ENCODE measurements at regions not wholly inside any gene's neighbourhood (a gene's known extent, or its start where the extent isn't known, plus 50 kb on each side); places are given as distances from the start of the nearest gene placed in this dataset.

DNA sequence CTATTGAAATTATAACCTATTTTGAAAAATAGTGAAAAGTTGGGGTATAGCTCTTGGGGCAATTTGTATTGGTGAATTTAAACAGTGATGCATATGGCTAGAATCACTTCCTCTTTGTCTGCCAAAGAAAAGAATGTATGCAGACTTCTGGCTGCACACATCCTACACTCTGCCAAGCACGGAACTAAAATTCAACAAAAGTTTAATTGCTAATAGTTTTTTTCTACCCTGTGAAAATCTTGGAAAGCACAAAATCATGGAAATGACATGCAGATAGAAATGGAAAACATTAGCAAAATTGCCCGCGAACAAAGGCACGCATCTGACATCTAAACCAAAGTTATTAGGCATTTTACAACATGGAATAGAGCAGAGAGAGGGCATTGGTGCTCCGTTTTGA is 106.4 kb upstream of the PDE10A start:
- TF ChIP-seq, protein P1, sequence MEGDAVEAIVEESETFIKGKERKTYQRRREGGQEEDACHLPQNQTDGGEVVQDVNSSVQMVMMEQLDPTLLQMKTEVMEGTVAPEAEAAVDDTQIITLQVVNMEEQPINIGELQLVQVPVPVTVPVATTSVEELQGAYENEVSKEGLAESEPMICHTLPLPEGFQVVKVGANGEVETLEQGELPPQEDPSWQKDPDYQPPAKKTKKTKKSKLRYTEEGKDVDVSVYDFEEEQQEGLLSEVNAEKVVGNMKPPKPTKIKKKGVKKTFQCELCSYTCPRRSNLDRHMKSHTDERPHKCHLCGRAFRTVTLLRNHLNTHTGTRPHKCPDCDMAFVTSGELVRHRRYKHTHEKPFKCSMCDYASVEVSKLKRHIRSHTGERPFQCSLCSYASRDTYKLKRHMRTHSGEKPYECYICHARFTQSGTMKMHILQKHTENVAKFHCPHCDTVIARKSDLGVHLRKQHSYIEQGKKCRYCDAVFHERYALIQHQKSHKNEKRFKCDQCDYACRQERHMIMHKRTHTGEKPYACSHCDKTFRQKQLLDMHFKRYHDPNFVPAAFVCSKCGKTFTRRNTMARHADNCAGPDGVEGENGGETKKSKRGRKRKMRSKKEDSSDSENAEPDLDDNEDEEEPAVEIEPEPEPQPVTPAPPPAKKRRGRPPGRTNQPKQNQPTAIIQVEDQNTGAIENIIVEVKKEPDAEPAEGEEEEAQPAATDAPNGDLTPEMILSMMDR (IDR thresholded peaks at IDR 0.05; ENCODE audit: borderline replicate concordance, extremely low read depth, low read length, poor library complexity, severe bottlenecking): no peak
- TF ChIP-seq EZH2 (IDR thresholded peaks at IDR 0.05; ENCODE audit: borderline replicate concordance, low read depth, low read length, severe bottlenecking): no peak
- no peaks in the 10 kb centered on the region for H3K9me3 ChIP-seq (ENCODE audit: insufficient read depth, low read length, severe bottlenecking)
- H2AFZ ChIP-seq (ENCODE audit: low read depth, low read length): no peak overlapping the region
- no peaks in the 10 kb centered on the region for H3K79me2 ChIP-seq (ENCODE audit: insufficient read depth, low read length)
- no peak overlapping the region for H3K27ac ChIP-seq (ENCODE audit: low read length)
- no peak overlapping the region for H3K4me2 ChIP-seq (ENCODE audit: insufficient read depth, low read length)
- no peak overlapping the region for H3K9ac ChIP-seq (ENCODE audit: low read depth, low read length)
- no peaks in the 10 kb centered on the region for H3K4me1 ChIP-seq (ENCODE audit: insufficient read depth, low read length)
- H3K36me3 ChIP-seq (ENCODE audit: insufficient read depth, low read length): no peaks in the 10 kb centered on the region
- DNase-seq (no peak), ATAC-seq (ENCODE audit: insufficient read depth, low read depth) (no peak)
- peaks cover 2% of the 10 kb centered on the region for H3K27me3 ChIP-seq (ENCODE audit: insufficient read depth, low read length, poor library complexity)
- H4K20me1 ChIP-seq (ENCODE audit: insufficient read depth, low read length): no peaks in the 10 kb centered on the region
- no peak overlapping the region for H3K4me3 ChIP-seq (ENCODE audit: low read depth in 1 of 2, low read length in 2 of 2)

- Histone ChIP-seq H2AFZ (ENCODE audit: low read depth, low read length) (no peak overlapping the region), H3K27me3 (ENCODE audit: insufficient read depth, low read length, poor library complexity) (peaks cover 2% of the 10 kb centered on the region), H3K9ac (ENCODE audit: low read depth, low read length) (no peak overlapping the region), H3K36me3 (ENCODE audit: insufficient read depth, low read length) (no peaks in the 10 kb centered on the region), H3K9me3 (ENCODE audit: insufficient read depth, low read length, severe bottlenecking) (no peaks in the 10 kb centered on the region), H3K79me2 (ENCODE audit: insufficient read depth, low read length) (no peaks in the 10 kb centered on the region), H4K20me1 (ENCODE audit: insufficient read depth, low read length) (no peaks in the 10 kb centered on the region), H3K4me1 (ENCODE audit: insufficient read depth, low read length) (no peaks in the 10 kb centered on the region), H3K4me3 (ENCODE audit: low read depth in 1 of 2, low read length in 2 of 2) (no peak overlapping the region), H3K4me2 (ENCODE audit: insufficient read depth, low read length) (no peak overlapping the region), H3K27ac (ENCODE audit: low read length) (no peak overlapping the region)
- no peak for DNase-seq
- TF ChIP-seq EZH2 (IDR thresholded peaks at IDR 0.05; ENCODE audit: borderline replicate concordance, low read depth, low read length, severe bottlenecking): no peak
- ATAC-seq (ENCODE audit: insufficient read depth, low read depth): no peak
Measured at GRCh38 chr6:165768961-165769360, 105.9 kb upstream of the PDE10A start.

GRCh38 chr6:165767228-165767627 is 104.2 kb upstream of the PDE10A start:
- no peak overlapping the region for H3K9ac ChIP-seq (ENCODE audit: low read depth, low read length)
- no peaks in the 10 kb centered on the region for H3K4me1 ChIP-seq (ENCODE audit: insufficient read depth, low read length)
- H3K4me3 ChIP-seq (ENCODE audit: low read depth in 1 of 2, low read length in 2 of 2): no peak overlapping the region
- ATAC-seq (ENCODE audit: insufficient read depth, low read depth) (no peak), DNase-seq (no peak)
- H3K27ac ChIP-seq (ENCODE audit: low read length): no peak overlapping the region
- peaks cover 5% of the 10 kb centered on the region for H3K27me3 ChIP-seq (ENCODE audit: insufficient read depth, low read length, poor library complexity)
- H3K79me2 ChIP-seq (ENCODE audit: insufficient read depth, low read length): no peaks in the 10 kb centered on the region
- no peaks in the 10 kb centered on the region for H4K20me1 ChIP-seq (ENCODE audit: insufficient read depth, low read length)
- H3K36me3 ChIP-seq (ENCODE audit: insufficient read depth, low read length): no peaks in the 10 kb centered on the region
- no peaks in the 10 kb centered on the region for H3K9me3 ChIP-seq (ENCODE audit: insufficient read depth, low read length, severe bottlenecking)
- H2AFZ ChIP-seq (ENCODE audit: low read depth, low read length): no peak overlapping the region
- H3K4me2 ChIP-seq (ENCODE audit: insufficient read depth, low read length): no peak overlapping the region
- TF ChIP-seq EZH2 (IDR thresholded peaks at IDR 0.05; ENCODE audit: borderline replicate concordance, low read depth, low read length, severe bottlenecking): no peak
- TF ChIP-seq, protein P1 (IDR thresholded peaks at IDR 0.05; ENCODE audit: borderline replicate concordance, extremely low read depth, low read length, poor library complexity, severe bottlenecking): no peak

- H3K79me2 ChIP-seq (ENCODE audit: insufficient read depth, low read length): no peaks in the 10 kb centered on the region
- H3K4me3 ChIP-seq (ENCODE audit: low read depth in 1 of 2, low read length in 2 of 2): no peak overlapping the region
- no peak overlapping the region for H2AFZ ChIP-seq (ENCODE audit: low read depth, low read length)
- no peak overlapping the region for H3K4me2 ChIP-seq (ENCODE audit: insufficient read depth, low read length)
- no peaks in the 10 kb centered on the region for H4K20me1 ChIP-seq (ENCODE audit: insufficient read depth, low read length)
- no peaks in the 10 kb centered on the region for H3K4me1 ChIP-seq (ENCODE audit: insufficient read depth, low read length)
- DNase-seq (no peak), ATAC-seq (ENCODE audit: insufficient read depth, low read depth) (no peak)
- H3K27me3 ChIP-seq (ENCODE audit: insufficient read depth, low read length, poor library complexity): peaks cover 5% of the 10 kb centered on the region
- no peak overlapping the region for H3K27ac ChIP-seq (ENCODE audit: low read length)
- no peaks in the 10 kb centered on the region for H3K9me3 ChIP-seq (ENCODE audit: insufficient read depth, low read length, severe bottlenecking)
- H3K36me3 ChIP-seq (ENCODE audit: insufficient read depth, low read length): no peaks in the 10 kb centered on the region
- H3K9ac ChIP-seq (ENCODE audit: low read depth, low read length): no peak overlapping the region
- TF ChIP-seq EZH2 (IDR thresholded peaks at IDR 0.05; ENCODE audit: borderline replicate concordance, low read depth, low read length, severe bottlenecking): no peak
- TF ChIP-seq, protein P1 (IDR thresholded peaks at IDR 0.05; ENCODE audit: borderline replicate concordance, extremely low read depth, low read length, poor library complexity, severe bottlenecking): no peak
Measured at GRCh38 chr6:165766457-165766856, 103.4 kb upstream of the PDE10A start.

All from DND-41 (cell line).